Esophagus muscularis mucosa (tissue), 4 donors: ENCODE measurements at regions not wholly inside any gene's neighbourhood (a gene's known extent, or its start where the extent isn't known, plus 50 kb on each side); places are given as distances from the start of the nearest gene placed in this dataset.

ENCODE experiments used
- DNase-seq: peaks from one replicate; pipeline ENCODE4 v3.0.0-alpha.2; 2017; ENCODE audit errors: extremely low spot score
- H3K27ac ChIP-seq, 4 donors: fragments of 200-600 bp; sonication (generic); replicated peaks in 1 of 4; 1 replicate in 3 of 4; 2 replicates in 1 of 4; pipeline ENCODE4 v1.5.1; 2016 to 2019; ENCODE audit warnings: mild to moderate bottlenecking in 1 of 4
- H3K27me3 ChIP-seq, 4 donors: fragments of 200-600 bp; sonication (generic); one replicate each; pipeline versions ENCODE4 v1.5.1 to v1.6.0; 2016 to 2019
- H3K36me3 ChIP-seq, 4 donors: fragments of 200-600 bp; sonication (generic); one replicate each; pipeline ENCODE4 v1.5.1; 2016 to 2019
- H3K4me1 ChIP-seq, 4 donors: fragments of 200-600 bp; sonication (generic); one replicate each; pipeline ENCODE4 v1.5.1; 2016 to 2019
- H3K4me3 ChIP-seq, 4 donors: fragments of 200-600 bp; sonication (generic); 1 replicate in 2 of 4; 2 replicates in 2 of 4; pipeline ENCODE4 v1.5.1; 2016 to 2019; ENCODE audit warnings: mild to moderate bottlenecking in 4 of 4, moderate library complexity in 1 of 4
- H3K9me3 ChIP-seq, 4 donors: fragments of 200-600 bp; sonication (generic); 1 replicate in 3 of 4; 2 replicates in 1 of 4; pipeline ENCODE4 v1.5.1; 2016 to 2019
- EP300 ChIP-seq: sonication (generic); formaldehyde crosslinking; IDR thresholded peaks from one replicate; pipeline ENCODE4 v1.6.1; 2017; ENCODE audit warnings: antibody characterized with exemption
- POLR2A ChIP-seq: fragments of 450-650 bp; IDR thresholded peaks from one replicate; pipeline ENCODE4 v1.6.1; 2017; ENCODE audit warnings: antibody characterized with exemption, moderate library complexity, mild to moderate bottlenecking, low read depth
- POLR2AphosphoS5 ChIP-seq, 2 donors: sonication (generic); formaldehyde crosslinking; IDR thresholded peaks; one replicate each; pipeline ENCODE4 v1.6.1; 2017; ENCODE audit warnings: antibody characterized with exemption in 2 of 2
- WGBS: methylation state at CpG from one replicate; pipeline ENCODE4 v1.1.5; 2018; 5-methylcytosine and 5-hydroxymethylcytosine counted together
- intact Hi-C: fragments of 100-400 bp; cut with DNase I; formaldehyde crosslinking; loops from one replicate; pipeline ENCODE4 v1.15.1; 2023
- TF ChIP-seq, protein P1 (sequence below), 3 experiments: fragments of 200-600 bp in 2 of 3; fragments of 450-650 bp in 1 of 3; sonication (generic) in 2 of 3; IDR thresholded peaks; one replicate each; pipeline ENCODE4 v1.5.1; 2017 to 2019; ENCODE audit warnings: antibody characterized with exemption in 3 of 3, mild to moderate bottlenecking in 2 of 3, moderate library complexity in 1 of 3

DNA sequence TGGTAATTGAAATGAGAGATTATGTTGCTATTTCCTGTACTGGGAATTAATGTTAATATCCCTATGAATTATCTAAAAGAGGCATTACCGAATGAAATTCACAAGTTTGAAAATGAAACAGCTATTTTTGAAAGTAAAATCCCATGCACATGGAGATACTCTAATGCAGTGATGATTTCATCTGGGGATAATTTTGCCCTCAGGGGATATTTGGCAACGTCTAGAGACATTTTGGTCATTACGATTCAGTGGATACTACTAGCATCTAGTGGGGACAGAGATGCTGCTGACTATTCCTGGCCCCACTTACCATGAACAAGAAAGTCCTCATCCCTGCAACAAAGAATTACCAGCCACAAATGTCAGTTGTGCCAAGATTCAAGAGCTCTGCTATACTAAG, 500.9 kb downstream of the EFNA5 start:
- Histone ChIP-seq H3K36me3 (no peaks in the 10 kb centered on the region), H3K27ac (no peak overlapping the region), H3K4me3 (no peak overlapping the region), H3K4me1 (no peaks in the 10 kb centered on the region), H3K27me3 (no peaks in the 10 kb centered on the region), H3K9me3 (peaks cover 0 to 11% (median 0%) of the 10 kb centered on the region in 4 donors)
- WGBS: 76% methylated on average over 3 of the region's 3 CpGs
- intact Hi-C loops: no loop called here
- TF ChIP-seq EP300 (no peak), POLR2A (no peak), POLR2AphosphoS5 (IDR thresholded peaks at IDR 0.05) (no peak)
- TF ChIP-seq, protein P1, sequence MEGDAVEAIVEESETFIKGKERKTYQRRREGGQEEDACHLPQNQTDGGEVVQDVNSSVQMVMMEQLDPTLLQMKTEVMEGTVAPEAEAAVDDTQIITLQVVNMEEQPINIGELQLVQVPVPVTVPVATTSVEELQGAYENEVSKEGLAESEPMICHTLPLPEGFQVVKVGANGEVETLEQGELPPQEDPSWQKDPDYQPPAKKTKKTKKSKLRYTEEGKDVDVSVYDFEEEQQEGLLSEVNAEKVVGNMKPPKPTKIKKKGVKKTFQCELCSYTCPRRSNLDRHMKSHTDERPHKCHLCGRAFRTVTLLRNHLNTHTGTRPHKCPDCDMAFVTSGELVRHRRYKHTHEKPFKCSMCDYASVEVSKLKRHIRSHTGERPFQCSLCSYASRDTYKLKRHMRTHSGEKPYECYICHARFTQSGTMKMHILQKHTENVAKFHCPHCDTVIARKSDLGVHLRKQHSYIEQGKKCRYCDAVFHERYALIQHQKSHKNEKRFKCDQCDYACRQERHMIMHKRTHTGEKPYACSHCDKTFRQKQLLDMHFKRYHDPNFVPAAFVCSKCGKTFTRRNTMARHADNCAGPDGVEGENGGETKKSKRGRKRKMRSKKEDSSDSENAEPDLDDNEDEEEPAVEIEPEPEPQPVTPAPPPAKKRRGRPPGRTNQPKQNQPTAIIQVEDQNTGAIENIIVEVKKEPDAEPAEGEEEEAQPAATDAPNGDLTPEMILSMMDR (IDR thresholded peaks at IDR 0.05): no peak
- DNase-seq: no peak

DNA sequence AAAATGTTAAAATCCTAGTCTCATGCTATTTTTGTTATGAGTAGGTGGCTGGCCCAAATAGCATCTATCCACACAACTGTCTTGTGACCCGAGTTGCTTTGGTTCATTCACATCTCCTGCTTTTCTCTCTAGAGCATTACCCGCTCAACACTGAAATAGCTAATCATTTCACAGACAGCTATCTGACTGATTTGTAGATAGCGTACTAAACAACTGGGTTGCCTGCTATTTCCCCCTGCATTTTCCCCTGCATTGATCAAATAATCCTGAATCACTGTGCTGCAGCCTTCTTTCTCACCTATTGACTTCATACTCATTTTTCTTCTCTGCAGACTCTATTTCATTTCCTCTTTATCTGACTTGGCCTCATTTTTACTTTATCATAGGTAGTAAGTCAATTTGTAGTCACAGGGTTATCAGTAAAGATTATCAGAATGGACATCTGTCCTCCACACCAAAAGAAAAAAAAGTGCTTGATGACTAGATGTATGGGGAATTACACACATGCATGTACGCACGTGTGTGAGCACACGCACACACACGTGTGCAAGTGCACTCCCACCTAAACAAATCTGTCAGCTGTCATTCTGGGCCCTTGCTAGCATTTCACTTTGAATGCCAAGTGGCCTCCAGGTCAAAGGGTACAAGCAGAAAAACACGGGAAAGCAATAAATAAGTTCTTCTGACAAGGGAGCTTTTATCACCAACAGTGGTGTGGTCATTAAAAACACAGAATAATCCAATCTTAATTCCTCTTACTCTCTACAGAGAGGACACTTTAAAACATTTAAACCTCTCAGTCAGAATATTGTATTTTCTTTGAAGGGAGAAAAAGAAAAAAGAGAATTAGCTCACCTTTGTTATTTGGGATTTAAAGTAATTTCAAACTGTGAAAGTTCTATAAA, 501.6 kb downstream of the EFNA5 start:
- Histone ChIP-seq H3K27me3 (no peaks in the 10 kb centered on the region), H3K36me3 (no peaks in the 10 kb centered on the region), H3K4me3 (no peak overlapping the region), H3K27ac (no peak overlapping the region), H3K4me1 (no peaks in the 10 kb centered on the region), H3K9me3 (peaks cover 0 to 11% (median 0%) of the 10 kb centered on the region in 4 donors)
- intact Hi-C loops: no loop called here
- TF ChIP-seq POLR2AphosphoS5 (IDR thresholded peaks at IDR 0.05) (no peak), EP300 (no peak), POLR2A (no peak)
- TF ChIP-seq, protein P1 (IDR thresholded peaks at IDR 0.05): no peak
- WGBS: 86% methylated on average over 8 of the region's 8 CpGs
- DNase-seq: no peak

DNA sequence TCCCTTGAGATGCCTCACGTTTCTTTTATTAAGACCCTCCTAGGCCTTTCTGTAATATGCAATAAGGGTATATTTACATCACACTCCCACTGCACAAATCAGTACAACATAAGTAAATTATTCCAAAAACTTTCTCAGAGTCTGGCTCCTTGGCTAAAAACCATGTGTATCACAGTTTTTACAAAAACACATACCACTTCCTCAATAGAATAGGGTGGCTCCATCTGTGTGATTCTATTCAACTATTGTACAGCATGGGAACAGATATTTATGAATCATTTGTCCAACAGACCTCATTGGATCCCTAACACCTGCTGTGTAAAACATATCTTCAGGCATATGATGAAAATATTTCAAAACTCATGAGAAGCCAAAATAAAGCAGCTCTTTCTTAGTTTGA, 502.7 kb downstream of the EFNA5 start:
- Histone ChIP-seq H3K27ac (no peak overlapping the region), H3K9me3 (peaks cover 0 to 11% (median 0%) of the 10 kb centered on the region in 4 donors), H3K4me3 (no peak overlapping the region), H3K4me1 (no peaks in the 10 kb centered on the region), H3K36me3 (no peaks in the 10 kb centered on the region), H3K27me3 (no peaks in the 10 kb centered on the region)
- TF ChIP-seq, protein P1 (IDR thresholded peaks at IDR 0.05): no peak
- no peak for TF ChIP-seq POLR2A
- no peak for TF ChIP-seq POLR2AphosphoS5 (IDR thresholded peaks at IDR 0.05)
- TF ChIP-seq EP300: no peak
- WGBS: 84% methylated on average over 1 of the region's 1 CpG
- intact Hi-C loops: no loop called here
- DNase-seq: no peak

DNA sequence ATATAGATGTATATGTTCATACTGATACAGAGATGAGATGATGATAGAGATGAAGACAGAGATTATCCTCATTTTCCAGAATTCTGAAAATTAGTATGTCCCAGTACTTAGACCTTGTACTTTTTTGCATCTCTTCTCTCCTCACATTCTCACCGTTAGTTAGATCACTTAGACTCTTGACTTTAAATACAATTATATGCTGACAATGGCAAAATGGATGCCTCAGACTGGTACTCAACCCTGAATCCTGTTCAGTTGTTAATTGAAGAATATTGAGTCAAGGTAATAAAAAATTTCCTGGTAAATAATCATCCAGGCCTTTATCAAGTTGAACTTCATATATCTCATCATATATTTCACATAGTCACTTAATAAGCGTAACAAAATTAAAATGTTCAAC, 505.4 kb downstream of the EFNA5 start:
- Histone ChIP-seq H3K9me3 (peaks cover 0 to 4% (median 0%) of the 10 kb centered on the region in 4 donors), H3K4me1 (no peaks in the 10 kb centered on the region), H3K36me3 (no peaks in the 10 kb centered on the region), H3K27ac (no peak overlapping the region), H3K4me3 (no peak overlapping the region), H3K27me3 (no peaks in the 10 kb centered on the region)
- TF ChIP-seq POLR2AphosphoS5 (IDR thresholded peaks at IDR 0.05) (no peak), POLR2A (no peak), EP300 (no peak)
- TF ChIP-seq, protein P1 (IDR thresholded peaks at IDR 0.05): no peak
- intact Hi-C loops: no loop called here
- DNase-seq: no peak
- WGBS: 50% methylated on average over 2 of the region's 2 CpGs
